Adrenal gland (tissue), 9 donors: ENCODE measurements at regions not wholly inside any gene's neighbourhood (a gene's known extent, or its start where the extent isn't known, plus 50 kb on each side); places are given as distances from the start of the nearest gene placed in this dataset.

Experiments used
- DNase-seq, 7 donors: peaks; one replicate each; pipeline ENCODE4 v3.0.0-alpha.2; 2019 to 2020
- H3K27ac ChIP-seq, 5 donors: fragments of 200-600 bp; sonication (generic) in 4 of 5; 1 replicate in 3 of 5; 2 replicates in 2 of 5; pipeline versions ENCODE4 v1.5.1 to v1.8.0; 2016 to 2020; ENCODE audit warnings: mild to moderate bottlenecking in 1 of 5
- H3K27me3 ChIP-seq: fragments of 200-600 bp; 2 replicates; pipeline ENCODE4 v1.8.0; 2021
- H3K36me3 ChIP-seq, 2 donors: fragments of 200-600 bp; replicated peaks in 1 of 2; 1 replicate in 1 of 2; 2 replicates in 1 of 2; pipeline versions ENCODE4 v1.5.1 to v1.8.0; 2018 to 2022
- H3K4me1 ChIP-seq, 2 donors: fragments of 200-600 bp; replicated peaks in 1 of 2; 1 replicate in 1 of 2; 2 replicates in 1 of 2; pipeline versions ENCODE4 v1.5.1 to v1.8.0; 2018 to 2021
- H3K4me3 ChIP-seq, 4 donors: fragments of 200-600 bp; sonication (generic) in 3 of 4; one replicate each; pipeline ENCODE4 v1.5.1; 2016 to 2018
- H3K9me3 ChIP-seq, 3 donors: fragments of 200-600 bp; sonication (generic) in 1 of 3; replicated peaks in 1 of 3; 1 replicate in 2 of 3; 2 replicates in 1 of 3; pipeline versions ENCODE4 v1.5.1 to v1.8.0; 2016 to 2021
- POLR2A ChIP-seq, 2 donors: fragments of 450-650 bp; IDR thresholded peaks; one replicate each; pipeline ENCODE4 v1.6.1; 2017; ENCODE audit warnings: antibody characterized with exemption in 2 of 2, mild to moderate bottlenecking in 2 of 2, moderate library complexity in 1 of 2
- WGBS, 4 donors: extraction: QIAGEN DNeasy Blood & Tissue Kit in 2 of 4; methylation state at CpG; one replicate each; pipeline versions ENCODE4 v1.1.5 to v1.1.7; 2013 to 2017; 5-methylcytosine and 5-hydroxymethylcytosine counted together
- intact Hi-C, 2 donors: fragments of 100-400 bp; cut with DNase I; formaldehyde crosslinking; loops; one replicate each; pipeline versions ENCODE4 v1.14.1 to v1.15.0; 2022 to 2023
- TF ChIP-seq, protein P1 (sequence below), 6 experiments: fragments of 450-650 bp in 4 of 6; fragments of 200-600 bp in 2 of 6; sonication (generic) in 1 of 6; IDR thresholded peaks; 1 replicate in 5 of 6; 2 replicates in 1 of 6; pipeline versions ENCODE4 v1.5.1 to v1.8.0; 2016 to 2021; ENCODE audit warnings: antibody characterized with exemption in 6 of 6, mild to moderate bottlenecking in 2 of 6, moderate library complexity in 1 of 6
- donor health status: healthy with polysubstance abuse.
- donor health status: Bipolar disorder and iron deficiency.
- donor health status: DM: yes; HTN: yes; CAD: no.
- donor health status: DM: no; HTN: no; CAD: no.
- donor health status: DM: no; HTN: no; CAD: no.

DNA sequence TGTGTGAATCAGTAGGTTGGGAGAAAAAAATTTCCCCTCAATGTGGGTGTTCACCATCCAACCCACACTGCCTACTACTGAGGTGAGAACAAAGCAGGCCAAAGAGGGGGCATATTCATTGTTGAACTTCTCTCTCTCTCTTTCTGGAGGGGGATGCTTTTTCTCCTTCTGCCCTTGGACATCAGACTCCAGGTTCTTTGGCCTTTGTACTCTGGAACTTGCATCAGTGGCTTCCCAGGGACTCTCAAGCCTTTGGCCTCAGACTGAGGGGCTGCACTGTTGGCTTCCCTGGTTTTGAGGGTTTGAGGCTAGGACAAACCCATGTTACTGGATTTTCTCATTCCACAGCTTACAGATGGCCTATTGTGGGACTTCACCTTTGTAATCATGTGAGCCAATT lies 417.2 kb downstream of the ELAVL2 start:
- DNase-seq: no peak
- no peak overlapping the region for H3K27ac ChIP-seq

DNA sequence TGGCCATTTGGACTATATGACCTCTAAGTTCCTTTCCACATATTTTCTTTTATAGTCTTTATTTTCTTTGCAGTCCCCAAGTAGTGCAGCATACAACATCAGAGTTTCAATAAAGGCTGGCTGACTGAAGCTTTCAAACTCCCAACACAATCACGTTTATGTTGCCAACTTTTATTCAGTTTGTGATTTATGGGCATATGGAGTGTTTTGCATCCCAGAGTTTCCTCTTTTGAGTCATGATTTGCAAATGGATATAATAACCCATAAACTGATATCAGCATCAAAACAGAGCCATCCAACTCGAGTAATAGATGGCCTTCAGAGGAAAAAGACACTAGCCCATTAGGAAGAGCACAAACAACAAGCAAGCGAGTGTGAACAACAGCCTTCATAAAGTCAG lies 414.0 kb downstream of the ELAVL2 start:
- H3K27me3 ChIP-seq: no peaks in the 10 kb centered on the region
- H3K9me3 ChIP-seq: no peaks in the 10 kb centered on the region
- intact Hi-C loops: no loop called here
- WGBS, 4 donors: 34 to 39% (median 36%) methylated on average over 3 of the region's 3 CpGs
- H3K4me1 ChIP-seq: no peaks in the 10 kb centered on the region
- TF ChIP-seq, protein P1, sequence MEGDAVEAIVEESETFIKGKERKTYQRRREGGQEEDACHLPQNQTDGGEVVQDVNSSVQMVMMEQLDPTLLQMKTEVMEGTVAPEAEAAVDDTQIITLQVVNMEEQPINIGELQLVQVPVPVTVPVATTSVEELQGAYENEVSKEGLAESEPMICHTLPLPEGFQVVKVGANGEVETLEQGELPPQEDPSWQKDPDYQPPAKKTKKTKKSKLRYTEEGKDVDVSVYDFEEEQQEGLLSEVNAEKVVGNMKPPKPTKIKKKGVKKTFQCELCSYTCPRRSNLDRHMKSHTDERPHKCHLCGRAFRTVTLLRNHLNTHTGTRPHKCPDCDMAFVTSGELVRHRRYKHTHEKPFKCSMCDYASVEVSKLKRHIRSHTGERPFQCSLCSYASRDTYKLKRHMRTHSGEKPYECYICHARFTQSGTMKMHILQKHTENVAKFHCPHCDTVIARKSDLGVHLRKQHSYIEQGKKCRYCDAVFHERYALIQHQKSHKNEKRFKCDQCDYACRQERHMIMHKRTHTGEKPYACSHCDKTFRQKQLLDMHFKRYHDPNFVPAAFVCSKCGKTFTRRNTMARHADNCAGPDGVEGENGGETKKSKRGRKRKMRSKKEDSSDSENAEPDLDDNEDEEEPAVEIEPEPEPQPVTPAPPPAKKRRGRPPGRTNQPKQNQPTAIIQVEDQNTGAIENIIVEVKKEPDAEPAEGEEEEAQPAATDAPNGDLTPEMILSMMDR (IDR thresholded peaks at IDR 0.05): no peak
- TF ChIP-seq POLR2A (IDR thresholded peaks at IDR 0.05): no peak
- H3K27ac ChIP-seq: no peak overlapping the region
- H3K36me3 ChIP-seq: no peaks in the 10 kb centered on the region
- no peak for DNase-seq
- no peak overlapping the region for H3K4me3 ChIP-seq

More for the DNA sequence above, 417.2 kb downstream of the ELAVL2 start:
- no peaks in the 10 kb centered on the region for H3K27me3 ChIP-seq
- H3K9me3 ChIP-seq: no peaks in the 10 kb centered on the region
- H3K4me3 ChIP-seq: no peak overlapping the region
- no peaks in the 10 kb centered on the region for H3K36me3 ChIP-seq
- no peaks in the 10 kb centered on the region for H3K4me1 ChIP-seq
- intact Hi-C loops: no loop called here
- TF ChIP-seq, protein P1 (IDR thresholded peaks at IDR 0.05): no peak

DNA sequence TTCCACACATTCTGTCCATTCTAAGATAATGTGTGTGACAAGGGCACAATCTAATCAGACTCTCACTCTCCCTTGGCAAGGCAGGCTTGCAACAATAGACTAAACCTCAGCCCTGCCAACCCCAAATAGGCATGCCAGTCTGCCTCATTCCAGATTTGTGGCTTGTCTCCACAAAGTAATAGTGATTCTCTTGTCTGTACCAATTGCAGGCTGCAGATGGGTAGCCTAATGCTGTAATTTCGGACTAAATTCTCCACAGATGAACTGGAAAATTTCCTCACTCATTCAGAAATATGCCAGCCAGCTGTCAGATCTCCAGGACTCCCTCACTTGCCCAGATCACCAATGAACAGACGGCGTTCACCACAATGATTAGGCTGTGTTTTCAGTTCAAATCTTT lies 413.6 kb downstream of the ELAVL2 start:
- H3K27me3 ChIP-seq: no peaks in the 10 kb centered on the region
- H3K4me1 ChIP-seq: no peaks in the 10 kb centered on the region
- DNase-seq: no peak
- no peaks in the 10 kb centered on the region for H3K9me3 ChIP-seq
- intact Hi-C loops: no loop called here
- 77 to 86% (median 79%) methylated on average over 3 of the region's 3 CpGs for WGBS, 4 donors
- no peaks in the 10 kb centered on the region for H3K36me3 ChIP-seq
- no peak overlapping the region for H3K4me3 ChIP-seq
- no peak overlapping the region for H3K27ac ChIP-seq
- TF ChIP-seq POLR2A (IDR thresholded peaks at IDR 0.05): no peak
- TF ChIP-seq, protein P1 (IDR thresholded peaks at IDR 0.05): no peak

- Histone ChIP-seq H3K9me3 (no peaks in the 10 kb centered on the region), H3K27ac (no peak overlapping the region), H3K27me3 (no peaks in the 10 kb centered on the region), H3K36me3 (no peaks in the 10 kb centered on the region), H3K4me3 (no peak overlapping the region), H3K4me1 (no peaks in the 10 kb centered on the region)
- 93 to 100% (median 96%) methylated on average over 2 of the region's 2 CpGs for WGBS, 4 donors
- TF ChIP-seq POLR2A (IDR thresholded peaks at IDR 0.05): no peak
- TF ChIP-seq, protein P1 (IDR thresholded peaks at IDR 0.05): no peak
- intact Hi-C loops: no loop called here
- no peak for DNase-seq
These were observed 412.5 kb downstream of the ELAVL2 start for GRCh38 chr9:23413541-23413940.
